DND-41 (cell line): ENCODE measurements at regions not wholly inside any gene's neighbourhood (a gene's known extent, or its start where the extent isn't known, plus 50 kb on each side); places are given as distances from the start of the nearest gene placed in this dataset.

Source experiments
- ATAC-seq: fragments of 200-7000 bp; cut with Tn5 transposase; 3 replicates; pipeline ENCODE4 v1.9.1; 2021; ENCODE audit warnings: low read depth; ENCODE audit not compliant: insufficient read depth
- DNase-seq: peaks from one replicate; pipeline ENCODE4 v3.0.0-alpha.2; 2020
- H2AFZ ChIP-seq: 2 replicates; pipeline ENCODE4 v1.6.0; 2012; ENCODE audit warnings: low read depth, low read length
- H3K27ac ChIP-seq: 2 replicates; pipeline ENCODE4 v1.5.1; 2012; ENCODE audit warnings: low read length, inconsistent platforms
- H3K27me3 ChIP-seq: fragments of 200-600 bp; sonication (generic); 2 replicates; pipeline ENCODE4 v1.6.0; 2012; ENCODE audit warnings: low read length, mild to moderate bottlenecking, inconsistent platforms; ENCODE audit not compliant: insufficient read depth, poor library complexity
- H3K36me3 ChIP-seq: 2 replicates; pipeline ENCODE4 v1.5.1; 2012; ENCODE audit warnings: low read length, inconsistent platforms; ENCODE audit not compliant: insufficient read depth
- H3K4me1 ChIP-seq: 2 replicates; pipeline ENCODE4 v1.5.1; 2012; ENCODE audit warnings: mild to moderate bottlenecking, low read length; ENCODE audit not compliant: insufficient read depth
- H3K4me2 ChIP-seq: 2 replicates; pipeline ENCODE4 v1.6.0; 2012; ENCODE audit warnings: mild to moderate bottlenecking, moderate library complexity, low read length, inconsistent platforms; ENCODE audit not compliant: insufficient read depth
- H3K4me3 ChIP-seq, 2 experiments: fragments of 200-600 bp in 1 of 2; shearing (Covaris generic) in 1 of 2; 2 replicates each; pipeline ENCODE4 v1.5.1; 2012 to 2016; ENCODE audit warnings: inconsistent platforms in 2 of 2, low read length in 2 of 2, mild to moderate bottlenecking in 2 of 2, low read depth in 1 of 2, moderate library complexity in 1 of 2
- H3K79me2 ChIP-seq: 2 replicates; pipeline ENCODE4 v1.6.0; 2012; ENCODE audit warnings: low read length, inconsistent platforms; ENCODE audit not compliant: insufficient read depth
- H3K9ac ChIP-seq: 2 replicates; pipeline ENCODE4 v1.6.0; 2012; ENCODE audit warnings: low read depth, mild to moderate bottlenecking, inconsistent platforms, low read length, moderate library complexity
- H3K9me3 ChIP-seq: 2 replicates; pipeline ENCODE4 v1.5.1; 2012; ENCODE audit warnings: low read length, moderate library complexity, mild to moderate bottlenecking, inconsistent platforms; ENCODE audit not compliant: insufficient read depth, severe bottlenecking
- H4K20me1 ChIP-seq: 2 replicates; pipeline ENCODE4 v1.6.0; 2012; ENCODE audit warnings: low read length; ENCODE audit not compliant: insufficient read depth
- EZH2 ChIP-seq: IDR thresholded peaks from 3 replicates; pipeline ENCODE4 v1.6.1; 2012; ENCODE audit warnings: borderline replicate concordance, low read depth, mild to moderate bottlenecking, moderate library complexity, low read length, inconsistent platforms; ENCODE audit not compliant: severe bottlenecking
- TF ChIP-seq, protein P1 (sequence below): IDR thresholded peaks from 2 replicates; pipeline ENCODE4 v1.5.1; 2012; ENCODE audit warnings: borderline replicate concordance, low read length, moderate library complexity, mild to moderate bottlenecking; ENCODE audit not compliant: poor library complexity, severe bottlenecking; ENCODE audit errors: extremely low read depth

DNA sequence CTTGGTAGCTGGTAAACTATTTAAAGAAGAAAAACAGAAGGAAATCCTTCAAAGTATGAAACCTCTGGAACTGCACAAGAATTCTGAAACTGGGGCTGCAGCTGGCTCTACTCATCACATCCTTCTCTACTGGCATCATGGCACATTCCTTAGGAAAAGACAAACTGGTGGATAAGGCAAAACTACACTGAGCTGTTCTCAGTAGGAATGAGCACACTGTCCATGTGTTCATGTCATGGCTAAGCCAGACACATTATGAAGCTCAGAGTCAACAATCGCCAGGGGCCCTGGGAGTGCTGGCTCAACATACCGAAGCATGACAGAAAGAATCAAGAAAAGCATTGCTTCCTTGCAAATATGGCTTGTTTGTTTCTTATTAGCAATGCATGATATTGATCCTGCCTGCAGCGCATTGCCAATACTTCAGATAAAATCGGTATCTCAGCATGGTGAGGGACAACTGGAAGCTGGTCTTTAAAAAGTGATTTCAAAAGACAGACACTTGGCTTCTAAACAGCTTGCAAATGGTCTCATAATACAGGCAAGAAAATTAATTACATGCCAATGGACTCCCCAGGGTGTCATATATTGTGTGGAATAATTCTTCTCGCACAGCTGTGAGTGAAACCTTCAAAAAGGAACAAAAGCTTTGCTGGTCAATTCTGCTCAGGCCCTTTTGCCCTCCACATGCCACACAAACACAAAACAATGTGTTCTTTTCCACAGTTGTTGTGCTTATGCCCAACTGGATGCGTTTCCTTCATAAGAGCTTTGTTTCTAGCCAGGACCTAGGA is 300.2 kb upstream of the VCX start:
- Histone ChIP-seq H3K4me1 (no peaks in the 10 kb centered on the region), H3K36me3 (no peaks in the 10 kb centered on the region), H3K27me3 (no peaks in the 10 kb centered on the region), H3K4me3 (no peak overlapping the region), H3K4me2 (no peak overlapping the region), H3K27ac (no peak overlapping the region), H4K20me1 (no peaks in the 10 kb centered on the region), H3K9me3 (no peaks in the 10 kb centered on the region), H2AFZ (no peak overlapping the region), H3K9ac (no peak overlapping the region), H3K79me2 (no peaks in the 10 kb centered on the region)
- ATAC-seq (no peak), DNase-seq (no peak)
- TF ChIP-seq EZH2 = no peak
- TF ChIP-seq, protein P1, sequence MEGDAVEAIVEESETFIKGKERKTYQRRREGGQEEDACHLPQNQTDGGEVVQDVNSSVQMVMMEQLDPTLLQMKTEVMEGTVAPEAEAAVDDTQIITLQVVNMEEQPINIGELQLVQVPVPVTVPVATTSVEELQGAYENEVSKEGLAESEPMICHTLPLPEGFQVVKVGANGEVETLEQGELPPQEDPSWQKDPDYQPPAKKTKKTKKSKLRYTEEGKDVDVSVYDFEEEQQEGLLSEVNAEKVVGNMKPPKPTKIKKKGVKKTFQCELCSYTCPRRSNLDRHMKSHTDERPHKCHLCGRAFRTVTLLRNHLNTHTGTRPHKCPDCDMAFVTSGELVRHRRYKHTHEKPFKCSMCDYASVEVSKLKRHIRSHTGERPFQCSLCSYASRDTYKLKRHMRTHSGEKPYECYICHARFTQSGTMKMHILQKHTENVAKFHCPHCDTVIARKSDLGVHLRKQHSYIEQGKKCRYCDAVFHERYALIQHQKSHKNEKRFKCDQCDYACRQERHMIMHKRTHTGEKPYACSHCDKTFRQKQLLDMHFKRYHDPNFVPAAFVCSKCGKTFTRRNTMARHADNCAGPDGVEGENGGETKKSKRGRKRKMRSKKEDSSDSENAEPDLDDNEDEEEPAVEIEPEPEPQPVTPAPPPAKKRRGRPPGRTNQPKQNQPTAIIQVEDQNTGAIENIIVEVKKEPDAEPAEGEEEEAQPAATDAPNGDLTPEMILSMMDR = no peak

DNA sequence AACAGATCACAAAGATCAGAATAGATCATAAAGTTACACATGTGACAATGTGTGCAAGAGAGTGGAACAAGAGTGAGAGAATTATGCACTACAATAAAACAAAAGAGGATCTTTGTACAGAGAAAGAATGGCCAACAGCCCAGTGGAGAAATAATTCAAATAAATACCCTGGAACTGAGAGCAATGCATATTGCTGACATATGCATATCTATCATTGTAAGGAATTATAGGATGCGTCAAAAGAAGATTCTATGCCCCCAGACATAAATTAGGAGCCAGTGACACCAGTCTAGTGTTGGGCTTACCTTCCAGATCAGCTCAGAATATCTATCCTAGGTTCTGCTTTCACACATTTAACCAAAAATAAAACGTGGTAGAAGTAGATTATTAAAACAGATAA is 320.1 kb upstream of the VCX start:
- no peak for TF ChIP-seq EZH2
- no peak for ATAC-seq

DNA sequence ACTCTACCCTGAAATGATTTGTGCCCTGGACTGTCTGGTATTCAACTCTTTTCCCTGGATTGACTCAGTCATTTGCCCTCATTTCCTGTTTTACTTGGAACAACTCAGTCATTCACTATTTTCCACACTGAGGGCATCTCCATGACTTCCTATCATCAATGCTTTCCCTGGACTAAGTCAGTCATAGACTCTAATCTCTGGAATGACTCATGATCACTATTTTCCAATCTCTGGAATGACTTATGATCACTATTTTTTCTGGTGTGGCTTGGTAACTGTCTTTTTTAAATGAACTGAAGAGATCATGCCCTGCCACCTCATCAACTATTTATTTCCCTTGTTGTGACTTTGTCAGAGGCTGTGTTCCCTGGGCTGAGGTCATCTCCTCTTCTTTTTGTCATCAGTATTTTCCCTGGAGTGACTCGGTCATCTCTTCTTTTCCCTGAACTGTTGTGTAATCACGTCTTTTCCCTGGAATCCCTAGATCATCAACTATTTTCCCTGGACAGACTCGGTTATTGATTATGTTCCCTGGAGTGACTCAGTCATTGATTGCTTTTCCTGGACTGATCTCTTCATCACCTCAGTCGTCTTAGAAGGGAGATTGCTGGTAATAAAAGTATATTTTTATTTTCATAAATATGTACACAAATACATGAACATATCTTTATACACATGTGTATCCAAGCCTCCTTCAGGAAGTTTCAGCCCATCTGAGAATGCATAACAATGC is 327.1 kb upstream of the VCX start:
- H3K79me2 ChIP-seq = no peaks in the 10 kb centered on the region
- no peak overlapping the region for H2AFZ ChIP-seq
- H3K4me3 ChIP-seq = no peak overlapping the region
- H3K4me1 ChIP-seq = no peaks in the 10 kb centered on the region
- no peak for TF ChIP-seq EZH2
- TF ChIP-seq, protein P1 = no peak
- no peaks in the 10 kb centered on the region for H4K20me1 ChIP-seq
- H3K9me3 ChIP-seq = no peaks in the 10 kb centered on the region
- no peak for DNase-seq
- no peaks in the 10 kb centered on the region for H3K27me3 ChIP-seq
- no peak overlapping the region for H3K4me2 ChIP-seq
- no peak overlapping the region for H3K9ac ChIP-seq
- H3K36me3 ChIP-seq = no peaks in the 10 kb centered on the region
- ATAC-seq = no peak
- no peak overlapping the region for H3K27ac ChIP-seq

More for the DNA sequence above, 320.1 kb upstream of the VCX start:
- Histone ChIP-seq H3K9me3 (no peaks in the 10 kb centered on the region), H3K79me2 (no peaks in the 10 kb centered on the region), H3K27ac (no peak overlapping the region), H3K4me1 (no peaks in the 10 kb centered on the region), H3K27me3 (no peaks in the 10 kb centered on the region), H3K9ac (no peak overlapping the region), H4K20me1 (no peaks in the 10 kb centered on the region), H2AFZ (no peak overlapping the region), H3K4me3 (no peak overlapping the region), H3K4me2 (no peak overlapping the region), H3K36me3 (no peaks in the 10 kb centered on the region)
- DNase-seq = no peak
